H1 (cell line): ENCODE measurements at regions not wholly inside any gene's neighbourhood (a gene's known extent, or its start where the extent isn't known, plus 50 kb on each side); places are given as distances from the start of the nearest gene placed in this dataset.

Source experiments
- CTCF ChIA-PET: fragments of 300-600 bp; sonication (Branson Sonifier 250); formaldehyde crosslinking; loops from one replicate; lab custom pipeline; 2021; ENCODE audit not compliant: partially characterized antibody; lab: Charles Lee
- POLR2A ChIA-PET: fragments of 300-600 bp; sonication (Branson Sonifier 250); formaldehyde crosslinking; loops from one replicate; lab custom pipeline; 2021; ENCODE audit warnings: inconsistent platforms; ENCODE audit not compliant: partially characterized antibody; lab: Charles Lee
- DNase-seq, 2 experiments: peaks; one replicate each; pipeline versions ENCODE4 v3.0.0 to v3.0.0-alpha.2; 2010 to 2022; ENCODE audit warnings: low spot score in 2 of 2, low read depth in 1 of 2, mixed read lengths in 1 of 2
- FAIRE-seq: peaks from 2 replicates; lab custom pipeline; 2011; peaks lifted over from hg19 to GRCh38; lab: Jason Lieb, UNC
- H2AFZ ChIP-seq: 2 replicates; pipeline ENCODE4 v1.8.1; 2012; ENCODE audit warnings: low read length, inconsistent platforms
- H2AK5ac ChIP-seq: 2 replicates; pipeline ENCODE4 v1.6.1; 2013; ENCODE audit warnings: low read depth, low read length
- H2BK120ac ChIP-seq: replicated peaks from 2 replicates; pipeline ENCODE3; 2013; ENCODE audit warnings: low read depth, low read length, inconsistent platforms
- H2BK12ac ChIP-seq: 2 replicates; pipeline ENCODE4 v1.6.1; 2013; ENCODE audit warnings: low read depth, low read length
- H2BK15ac ChIP-seq: 2 replicates; pipeline ENCODE4 v1.6.1; 2013; ENCODE audit warnings: low read length
- H2BK20ac ChIP-seq: 2 replicates; pipeline ENCODE4 v1.6.1; 2013; ENCODE audit warnings: low read length
- H2BK5ac ChIP-seq: 2 replicates; pipeline ENCODE4 v1.6.1; 2013; ENCODE audit warnings: low read depth, low read length
- H3K14ac ChIP-seq: 2 replicates; pipeline ENCODE4 v1.6.1; 2013; ENCODE audit warnings: inconsistent platforms; ENCODE audit not compliant: insufficient read length
- H3K18ac ChIP-seq: 2 replicates; pipeline ENCODE4 v1.6.1; 2013; ENCODE audit warnings: low read length; ENCODE audit errors: extremely low read depth
- H3K23ac ChIP-seq: 2 replicates; pipeline ENCODE4 v1.6.1; 2013; ENCODE audit warnings: inconsistent platforms; ENCODE audit not compliant: insufficient read length
- H3K23me2 ChIP-seq: 2 replicates; pipeline ENCODE4 v1.6.1; 2013; ENCODE audit warnings: low read depth, low read length
- H3K27ac ChIP-seq: 2 replicates; pipeline ENCODE4 v1.6.1; 2011; ENCODE audit warnings: low read depth, low read length, inconsistent platforms
- H3K27me3 ChIP-seq, 4 experiments: replicated peaks in 1 of 4; 1 replicate in 1 of 4; 2 replicates in 3 of 4; pipeline versions ENCODE4 v1.6.1 to v1.8.1; 2011 to 2013; ENCODE audit warnings: low read length in 3 of 4, mild to moderate bottlenecking in 3 of 4, inconsistent platforms in 2 of 4, mixed read lengths in 2 of 4, moderate library complexity in 1 of 4; ENCODE audit not compliant: control insufficient read depth in 3 of 4, insufficient read depth in 3 of 4; ENCODE audit errors: extremely low read depth in 1 of 4
- H3K36me3 ChIP-seq, 4 experiments: 2 replicates each; pipeline versions ENCODE4 v1.6.1 to v1.8.1; 2011 to 2013; ENCODE audit warnings: mild to moderate bottlenecking in 4 of 4, low read length in 3 of 4, moderate library complexity in 2 of 4, control low read depth in 1 of 4, inconsistent platforms in 1 of 4; ENCODE audit not compliant: insufficient read depth in 4 of 4, control insufficient read depth in 2 of 4
- H3K4ac ChIP-seq: replicated peaks from 2 replicates; pipeline ENCODE3; 2013; ENCODE audit warnings: low read length, low read depth, mixed read lengths, inconsistent platforms; ENCODE audit not compliant: insufficient read length
- H3K4me1 ChIP-seq, 4 experiments: replicated peaks in 1 of 4; 1 replicate in 1 of 4; 2 replicates in 3 of 4; pipeline versions ENCODE4 v1.6.1 to v1.8.1; 2011 to 2013; ENCODE audit warnings: low read length in 3 of 4, inconsistent platforms in 2 of 4, mixed read lengths in 1 of 4; ENCODE audit not compliant: insufficient read depth in 4 of 4, control insufficient read depth in 3 of 4
- H3K4me2 ChIP-seq, 2 experiments: 2 replicates each; pipeline versions ENCODE4 v1.6.1 to v1.8.1; 2011 to 2013; ENCODE audit warnings: low read depth in 2 of 2, low read length in 2 of 2, control low read depth in 1 of 2, inconsistent platforms in 1 of 2, mild to moderate bottlenecking in 1 of 2; ENCODE audit not compliant: insufficient read depth in 1 of 2
- H3K4me3 ChIP-seq, 4 experiments: fragments of 200-600, 300-600 bp in 1 of 4; sonication (generic), shearing (Covaris generic), sonication (Bioruptor Twin) in 1 of 4; 2 replicates each; pipeline versions ENCODE4 v1.5.1 to v1.8.1; 2011 to 2016; ENCODE audit warnings: low read length in 4 of 4, low read depth in 3 of 4, control low read depth in 2 of 4, inconsistent platforms in 2 of 4, mild to moderate bottlenecking in 2 of 4, mixed read lengths in 1 of 4, moderate library complexity in 1 of 4; ENCODE audit not compliant: insufficient read depth in 2 of 4; ENCODE audit errors: extremely low read depth in 1 of 4
- H3K56ac ChIP-seq: replicated peaks from 2 replicates; pipeline ENCODE3; 2013; ENCODE audit warnings: low read depth, mild to moderate bottlenecking, mixed read lengths, low read length, inconsistent platforms; ENCODE audit not compliant: insufficient read length
- H3K79me1 ChIP-seq: 2 replicates; pipeline ENCODE4 v1.6.1; 2013; ENCODE audit warnings: low read depth, low read length, control low read depth
- H3K79me2 ChIP-seq, 2 experiments: 2 replicates each; pipeline versions ENCODE4 v1.6.1 to v1.8.1; 2012 to 2013; ENCODE audit warnings: low read length in 2 of 2, mild to moderate bottlenecking in 2 of 2, inconsistent platforms in 1 of 2; ENCODE audit not compliant: insufficient read depth in 2 of 2, control insufficient read depth in 1 of 2
- H3K9ac ChIP-seq, 4 experiments: replicated peaks in 1 of 4; 1 replicate in 1 of 4; 2 replicates in 3 of 4; pipeline versions ENCODE4 v1.6.1 to v1.8.1; 2011 to 2013; ENCODE audit warnings: low read depth in 3 of 4, low read length in 3 of 4, control low read depth in 2 of 4, mild to moderate bottlenecking in 2 of 4, moderate library complexity in 2 of 4, inconsistent platforms in 1 of 4; ENCODE audit errors: extremely low read depth in 1 of 4
- H3K9me3 ChIP-seq, 2 experiments: 2 replicates each; pipeline versions ENCODE4 v1.6.1 to v1.8.1; 2012 to 2013; ENCODE audit warnings: mild to moderate bottlenecking in 2 of 2, moderate library complexity in 2 of 2, control low read depth in 1 of 2, inconsistent platforms in 1 of 2, low read depth in 1 of 2, low read length in 1 of 2, mixed read lengths in 1 of 2; ENCODE audit not compliant: insufficient read depth in 2 of 2
- H4K20me1 ChIP-seq, 2 experiments: replicated peaks in 1 of 2; 2 replicates each; pipeline versions ENCODE3 to v1.8.1; 2011 to 2013; ENCODE audit warnings: inconsistent platforms in 2 of 2, low read length in 2 of 2, mild to moderate bottlenecking in 1 of 2; ENCODE audit not compliant: insufficient read depth in 2 of 2, control insufficient read depth in 1 of 2
- H4K5ac ChIP-seq: 2 replicates; pipeline ENCODE4 v1.6.1; 2013; ENCODE audit warnings: low read length, low read depth, mixed read lengths, inconsistent platforms; ENCODE audit not compliant: insufficient read length
- H4K8ac ChIP-seq: 2 replicates; pipeline ENCODE4 v1.8.0; 2013; ENCODE audit warnings: mild to moderate bottlenecking, moderate library complexity, low read length, inconsistent platforms; ENCODE audit not compliant: insufficient read depth; ENCODE audit errors: extremely low read depth
- H4K91ac ChIP-seq: replicated peaks from 2 replicates; pipeline ENCODE3; 2013; ENCODE audit warnings: low read length, mixed read lengths, inconsistent platforms; ENCODE audit not compliant: insufficient read length
- NANOG ChIP-seq: IDR thresholded peaks from 2 replicates; pipeline ENCODE4 v1.6.1; 2011; ENCODE audit warnings: low read length, low read depth, mild to moderate bottlenecking, inconsistent platforms; ENCODE audit not compliant: insufficient read depth, poor library complexity, severe bottlenecking
- PHF8 ChIP-seq: fragments of 200-600 bp; sonication (generic); conservative IDR thresholded peaks from 2 replicates; pipeline ENCODE4 v1.7.1; 2012; ENCODE audit warnings: low read depth, mild to moderate bottlenecking, inconsistent platforms, low read length, moderate library complexity
- POLR2A ChIP-seq, 2 experiments: IDR thresholded peaks; 1 replicate in 1 of 2; 2 replicates in 1 of 2; pipeline ENCODE4 v1.6.1; 2011; ENCODE audit warnings: low read depth in 2 of 2, low read length in 2 of 2, mild to moderate bottlenecking in 2 of 2; ENCODE audit errors: control extremely low read depth in 1 of 2
- SIX5 ChIP-seq: IDR thresholded peaks from 2 replicates; pipeline ENCODE4 v1.6.1; 2011; ENCODE audit warnings: mild to moderate bottlenecking, low read depth, low read length
- WGBS, 2 experiments: shearing (Covaris generic) in 1 of 2; methylation state at CpG; one replicate each; pipeline versions ENCODE4 v1.1.6 to v1.1.7; 2013 to 2015; ENCODE audit warnings: low lambda C conversion rate in 2 of 2, mixed read lengths in 2 of 2, inconsistent platforms in 1 of 2, low coverage in 1 of 2, missing lambda C conversion rate in 1 of 2; ENCODE audit not compliant: insufficient replicate concordance in 2 of 2, insufficient coverage in 1 of 2, insufficient read length in 1 of 2; ENCODE audit errors: extremely low coverage in 1 of 2, missing lambda C conversion rate in 1 of 2; 5-methylcytosine and 5-hydroxymethylcytosine counted together

DNA sequence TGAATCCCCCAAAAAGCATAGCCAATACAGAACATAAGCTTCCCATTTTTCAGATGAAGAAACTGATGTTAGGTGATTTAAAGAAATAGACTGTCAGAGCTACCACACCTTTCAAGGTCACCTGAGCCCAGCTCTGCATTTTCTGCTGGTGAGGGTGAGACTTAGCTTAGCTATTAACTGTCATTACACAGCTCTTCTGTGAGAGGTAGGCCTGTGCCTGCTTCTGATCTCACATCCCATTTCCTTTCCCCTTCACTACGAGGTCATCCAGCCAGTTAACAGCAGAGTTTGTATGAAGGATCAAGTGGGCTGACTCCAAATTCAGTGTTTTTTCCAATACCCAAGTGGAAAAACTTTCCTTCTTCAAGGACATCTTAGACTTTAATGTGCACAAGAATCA, 528.6 kb upstream of the CLINT1 start:
- Histone ChIP-seq H3K4me1 (no peaks in the 10 kb centered on the region), H4K8ac (no peak overlapping the region), H2BK120ac (no peak overlapping the region), H3K4me3 (no peak overlapping the region), H3K36me3 (no peaks in the 10 kb centered on the region; a peak in 1 of 8 replicates), H2BK15ac (no peak overlapping the region), H3K4ac (no peak overlapping the region), H3K27me3 (no peaks in the 10 kb centered on the region), H3K9ac (no peak overlapping the region; a peak in 1 of 7 replicates), H3K23ac (no peak overlapping the region), H3K79me2 (no peaks in the 10 kb centered on the region), H3K79me1 (no peaks in the 10 kb centered on the region), H3K18ac (no peak overlapping the region), H3K23me2 (no peaks in the 10 kb centered on the region), H2AFZ (no peak overlapping the region), H4K20me1 (no peaks in the 10 kb centered on the region), H2BK12ac (no peak overlapping the region), H2BK5ac (no peak overlapping the region), H3K27ac (no peak overlapping the region), H2BK20ac (no peak overlapping the region), H3K14ac (no peak overlapping the region), H4K5ac (no peak overlapping the region), H3K56ac (no peak overlapping the region), H3K4me2 (no peak overlapping the region), H3K9me3 (no peaks in the 10 kb centered on the region), H2AK5ac (no peak overlapping the region), H4K91ac (no peak overlapping the region)
- no peak for FAIRE-seq
- WGBS, 2 experiments: 86% methylated on average over 1 of the region's 1 CpG; no CpG with 5 or more reads in 1 of the 2 experiments
- ChIA-PET CTCF (interaction anchor here (0.9 kb wide), 1 partner anchor 110 kb away, joined by 3 read pairs; no protein-coding TSS in a partner anchor), POLR2A (no interaction called here)
- DNase-seq: no peak
- TF ChIP-seq POLR2A (IDR thresholded peaks at IDR 0.05; ENCODE audit: control extremely low read depth in 1 of 2, low read depth in 2 of 2, low read length in 2 of 2): no peak
- TF ChIP-seq NANOG: no peak
- no peak for TF ChIP-seq SIX5
- no peak for TF ChIP-seq PHF8
